ENCODE measurements at regions not wholly inside any gene's neighbourhood (a gene's known extent, or its start where the extent isn't known, plus 50 kb on each side); places are given as distances from the start of the nearest gene placed in this dataset.

DNA sequence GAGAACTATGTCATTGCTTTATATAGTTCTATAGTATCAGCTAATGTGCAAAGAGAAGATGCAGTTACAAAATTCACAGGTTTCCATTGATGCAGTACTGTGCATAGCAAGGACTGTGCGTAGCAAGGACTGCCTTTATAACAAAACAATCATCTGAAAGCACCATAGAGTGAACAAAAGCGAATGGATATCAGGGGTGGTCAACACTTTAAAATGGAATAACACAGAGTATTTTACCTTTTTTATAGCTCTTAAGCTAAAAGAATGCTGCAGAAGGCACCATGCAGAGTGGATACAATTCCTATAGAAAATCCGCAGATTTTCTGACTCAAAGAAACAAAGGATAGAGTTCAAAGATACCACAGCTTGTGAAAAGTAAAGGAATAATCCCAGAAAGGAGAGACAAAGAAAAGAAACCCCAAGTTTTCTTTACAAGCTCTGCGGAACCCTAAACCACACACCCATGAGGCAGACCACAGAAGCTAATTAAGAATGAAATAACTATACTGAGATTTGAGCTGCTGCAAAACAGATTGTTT is 229.9 kb upstream of the DTNA start:
- H3K36me3 ChIP-seq (ENCODE audit: low read depth), result no peaks in the 10 kb centered on the region
- TF ChIP-seq, protein P1, sequence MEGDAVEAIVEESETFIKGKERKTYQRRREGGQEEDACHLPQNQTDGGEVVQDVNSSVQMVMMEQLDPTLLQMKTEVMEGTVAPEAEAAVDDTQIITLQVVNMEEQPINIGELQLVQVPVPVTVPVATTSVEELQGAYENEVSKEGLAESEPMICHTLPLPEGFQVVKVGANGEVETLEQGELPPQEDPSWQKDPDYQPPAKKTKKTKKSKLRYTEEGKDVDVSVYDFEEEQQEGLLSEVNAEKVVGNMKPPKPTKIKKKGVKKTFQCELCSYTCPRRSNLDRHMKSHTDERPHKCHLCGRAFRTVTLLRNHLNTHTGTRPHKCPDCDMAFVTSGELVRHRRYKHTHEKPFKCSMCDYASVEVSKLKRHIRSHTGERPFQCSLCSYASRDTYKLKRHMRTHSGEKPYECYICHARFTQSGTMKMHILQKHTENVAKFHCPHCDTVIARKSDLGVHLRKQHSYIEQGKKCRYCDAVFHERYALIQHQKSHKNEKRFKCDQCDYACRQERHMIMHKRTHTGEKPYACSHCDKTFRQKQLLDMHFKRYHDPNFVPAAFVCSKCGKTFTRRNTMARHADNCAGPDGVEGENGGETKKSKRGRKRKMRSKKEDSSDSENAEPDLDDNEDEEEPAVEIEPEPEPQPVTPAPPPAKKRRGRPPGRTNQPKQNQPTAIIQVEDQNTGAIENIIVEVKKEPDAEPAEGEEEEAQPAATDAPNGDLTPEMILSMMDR (IDR thresholded peaks at IDR 0.05; ENCODE audit: poor library complexity, severe bottlenecking), result no peak
- no peak overlapping the region for H3K27ac ChIP-seq (ENCODE audit: poor library complexity, severe bottlenecking)
- peaks cover 2% of the 10 kb centered on the region for H3K27me3 ChIP-seq (ENCODE audit: insufficient read depth, poor library complexity, severe bottlenecking)
- H3K4me1 ChIP-seq (ENCODE audit: insufficient read depth, poor library complexity, severe bottlenecking), result no peaks in the 10 kb centered on the region
- DNase-seq (ENCODE audit: low spot score) (no peak), ATAC-seq (ENCODE audit: low read depth) (no peak)
- H3K4me3 ChIP-seq (ENCODE audit: severe bottlenecking), result no peak overlapping the region
- no peaks in the 10 kb centered on the region for H3K9me3 ChIP-seq (ENCODE audit: severe bottlenecking)

DNA sequence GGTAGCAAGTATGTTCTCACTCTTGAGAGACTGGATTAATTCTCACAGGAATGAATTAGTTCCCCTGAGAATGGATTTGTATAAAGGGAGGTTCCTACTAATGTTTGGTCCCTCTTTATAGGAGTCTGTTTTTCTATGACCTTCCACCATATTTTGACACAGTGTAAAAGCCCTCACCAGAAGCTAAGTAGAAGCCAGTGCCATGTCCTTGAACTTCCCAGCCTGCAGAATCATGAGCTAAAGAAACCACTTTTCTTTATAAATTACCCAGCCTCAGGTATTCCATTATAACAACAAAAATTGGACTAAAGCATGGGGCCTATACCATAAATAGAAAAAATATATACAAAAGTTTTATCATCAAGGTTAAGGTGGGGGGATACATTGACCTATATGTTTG is 227.9 kb upstream of the DTNA start:
- Histone ChIP-seq H3K9me3 (ENCODE audit: severe bottlenecking) (no peaks in the 10 kb centered on the region), H3K36me3 (ENCODE audit: low read depth) (no peaks in the 10 kb centered on the region), H3K27me3 (ENCODE audit: insufficient read depth, poor library complexity, severe bottlenecking) (peaks cover 2% of the 10 kb centered on the region), H3K4me1 (ENCODE audit: insufficient read depth, poor library complexity, severe bottlenecking) (no peaks in the 10 kb centered on the region), H3K4me3 (ENCODE audit: severe bottlenecking) (no peak overlapping the region), H3K27ac (ENCODE audit: poor library complexity, severe bottlenecking) (no peak overlapping the region)
- TF ChIP-seq, protein P1 (IDR thresholded peaks at IDR 0.05; ENCODE audit: poor library complexity, severe bottlenecking), result no peak
- DNase-seq (ENCODE audit: low spot score) (no peak), ATAC-seq (ENCODE audit: low read depth) (no peak)

DNA sequence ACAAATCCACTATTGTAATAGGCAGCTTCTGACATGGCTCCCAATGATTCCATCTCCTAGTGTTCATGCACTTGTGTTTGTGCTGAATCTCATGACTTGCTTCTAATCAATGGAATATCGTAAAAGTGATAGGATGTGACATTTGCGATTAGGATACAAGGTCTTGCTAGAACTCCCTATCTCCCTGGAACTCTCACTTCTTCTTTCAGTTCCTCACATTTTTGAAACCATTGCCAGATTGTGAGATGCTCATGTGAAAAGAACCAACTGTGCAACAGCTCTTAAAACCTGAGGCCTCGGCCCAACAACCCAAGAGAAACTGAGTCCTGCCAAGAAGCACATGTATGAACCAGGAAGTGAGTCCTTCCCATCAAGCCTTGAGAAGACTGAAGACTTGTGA is 226.9 kb upstream of the DTNA start:
- peaks cover 2% of the 10 kb centered on the region for H3K27me3 ChIP-seq (ENCODE audit: insufficient read depth, poor library complexity, severe bottlenecking)
- H3K4me3 ChIP-seq (ENCODE audit: severe bottlenecking), result no peak overlapping the region
- ATAC-seq (ENCODE audit: low read depth) (no peak), DNase-seq (ENCODE audit: low spot score) (no peak)
- TF ChIP-seq, protein P1 (IDR thresholded peaks at IDR 0.05; ENCODE audit: poor library complexity, severe bottlenecking), result no peak
- H3K27ac ChIP-seq (ENCODE audit: poor library complexity, severe bottlenecking), result no peak overlapping the region
- no peaks in the 10 kb centered on the region for H3K9me3 ChIP-seq (ENCODE audit: severe bottlenecking)
- H3K36me3 ChIP-seq (ENCODE audit: low read depth), result no peaks in the 10 kb centered on the region
- H3K4me1 ChIP-seq (ENCODE audit: insufficient read depth, poor library complexity, severe bottlenecking), result no peaks in the 10 kb centered on the region

DNA sequence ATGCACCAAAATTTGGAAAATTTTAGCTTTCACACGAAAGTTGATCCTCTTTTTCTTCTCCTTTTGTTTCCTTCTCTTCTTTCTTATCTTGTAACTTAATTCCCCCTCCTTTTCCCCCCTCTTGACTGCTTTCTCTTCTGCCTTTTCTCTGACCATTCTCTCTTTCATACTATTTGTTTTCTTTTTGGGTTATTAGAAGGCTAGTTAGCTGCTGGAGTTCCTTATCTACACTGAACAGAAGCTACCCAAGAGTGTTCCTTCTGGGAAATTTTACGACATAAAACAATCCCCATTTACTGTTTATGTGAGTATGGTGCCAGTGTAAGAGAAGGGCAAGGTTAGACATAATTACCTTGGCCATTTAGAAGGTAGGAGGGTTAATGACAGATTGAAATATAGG is 218.4 kb upstream of the DTNA start:
- Histone ChIP-seq H3K27me3 (ENCODE audit: insufficient read depth, poor library complexity, severe bottlenecking) (peaks cover 49% of the 10 kb centered on the region), H3K36me3 (ENCODE audit: low read depth) (no peaks in the 10 kb centered on the region), H3K4me3 (ENCODE audit: severe bottlenecking) (no peak overlapping the region), H3K4me1 (ENCODE audit: insufficient read depth, poor library complexity, severe bottlenecking) (no peaks in the 10 kb centered on the region), H3K27ac (ENCODE audit: poor library complexity, severe bottlenecking) (no peak overlapping the region), H3K9me3 (ENCODE audit: severe bottlenecking) (no peaks in the 10 kb centered on the region)
- DNase-seq (ENCODE audit: low spot score), result no peak
- TF ChIP-seq, protein P1 (IDR thresholded peaks at IDR 0.05; ENCODE audit: poor library complexity, severe bottlenecking), result no peak
- ATAC-seq (ENCODE audit: low read depth), result no peak

DNA sequence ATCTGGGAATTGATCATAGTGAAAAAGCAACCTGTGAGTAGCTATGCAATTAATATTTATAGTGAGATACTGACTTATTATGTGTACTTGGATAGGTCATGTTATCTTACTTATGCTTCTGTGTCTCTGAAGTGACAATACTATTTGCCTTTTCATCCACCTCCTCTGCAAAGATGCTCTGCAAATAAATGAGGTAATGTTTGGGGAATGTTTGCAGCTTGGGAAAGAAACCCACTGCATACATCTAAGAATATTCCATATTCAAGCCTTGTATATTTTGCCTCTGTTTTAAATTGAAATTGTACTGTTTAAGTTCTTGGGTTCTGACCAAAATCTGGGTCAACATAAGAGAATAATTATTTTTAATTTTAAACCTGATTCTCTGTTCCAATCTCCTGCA is 217.4 kb upstream of the DTNA start:
- Histone ChIP-seq H3K4me1 (ENCODE audit: insufficient read depth, poor library complexity, severe bottlenecking) (no peaks in the 10 kb centered on the region), H3K27ac (ENCODE audit: poor library complexity, severe bottlenecking) (no peak overlapping the region), H3K27me3 (ENCODE audit: insufficient read depth, poor library complexity, severe bottlenecking) (peaks cover 56% of the 10 kb centered on the region), H3K9me3 (ENCODE audit: severe bottlenecking) (no peaks in the 10 kb centered on the region), H3K36me3 (ENCODE audit: low read depth) (no peaks in the 10 kb centered on the region), H3K4me3 (ENCODE audit: severe bottlenecking) (no peak overlapping the region)
- TF ChIP-seq, protein P1 (IDR thresholded peaks at IDR 0.05; ENCODE audit: poor library complexity, severe bottlenecking), result no peak
- no peak for ATAC-seq (ENCODE audit: low read depth)
- no peak for DNase-seq (ENCODE audit: low spot score)
